ENCODE measurements at regions not wholly inside any gene's neighbourhood (a gene's known extent, or its start where the extent isn't known, plus 50 kb on each side); places are given as distances from the start of the nearest gene placed in this dataset.

- TF ChIP-seq CTCF (IDR thresholded peaks at IDR 0.05; ENCODE audit: control extremely low read depth, extremely low read depth, low read depth, missing control alignments) = no peak
- CTCF ChIA-PET = interaction anchor here (1.4 kb wide), 1 partner anchor 12 kb away, joined by 3 read pairs; no protein-coding TSS in a partner anchor
Measured at GRCh38 chr11:90323289-90323688, 100.4 kb upstream of the CHORDC1 start.

GRCh38 chr11:90321018-90321417 lies 98.2 kb upstream of the CHORDC1 start:
- DNase-seq (ENCODE audit: extremely low spot score) = no peak
- TF ChIP-seq CTCF (IDR thresholded peaks at IDR 0.05; ENCODE audit: control extremely low read depth, extremely low read depth, low read depth, missing control alignments) = no peak
- ChIA-PET POLR2A (no interaction called here), CTCF (no interaction called here)

More at GRCh38 chr11:90323289-90323688, 100.4 kb upstream of the CHORDC1 start:
- DNase-seq (ENCODE audit: extremely low spot score) = no peak
- POLR2A ChIA-PET = no interaction called here

GRCh38 chr11:90318651-90319050 lies 95.8 kb upstream of the CHORDC1 start:
- DNase-seq (ENCODE audit: extremely low spot score) = no peak
- no peak for TF ChIP-seq CTCF (IDR thresholded peaks at IDR 0.05; ENCODE audit: control extremely low read depth, extremely low read depth, low read depth, missing control alignments)
- ChIA-PET CTCF (interaction anchor here (1.3 to 2.2 kb wide), 2 partner anchors 9 to 16 kb away, joined by 4 to 7 read pairs; no protein-coding TSS in a partner anchor), POLR2A (no interaction called here)

- DNase-seq (ENCODE audit: extremely low spot score) = no peak
- ChIA-PET CTCF (interaction anchor here (1.3 to 1.9 kb wide), 3 partner anchors 8 to 26 kb away, joined by 3 to 7 read pairs (median 4); no protein-coding TSS in a partner anchor), POLR2A (no interaction called here)
- no peak for TF ChIP-seq CTCF (IDR thresholded peaks at IDR 0.05; ENCODE audit: control extremely low read depth, extremely low read depth, low read depth, missing control alignments)
Measured at GRCh38 chr11:90310210-90310609, 87.4 kb upstream of the CHORDC1 start.

- ChIA-PET POLR2A (no interaction called here), CTCF (interaction anchor here (1.3 to 1.9 kb wide), 3 partner anchors 8 to 27 kb away, joined by 3 to 7 read pairs (median 4); no protein-coding TSS in a partner anchor)
- no peak for TF ChIP-seq CTCF (IDR thresholded peaks at IDR 0.05; ENCODE audit: control extremely low read depth, extremely low read depth, low read depth, missing control alignments)
- no peak for DNase-seq (ENCODE audit: extremely low spot score)
Measured at GRCh38 chr11:90309693-90310092, 86.8 kb upstream of the CHORDC1 start.

GRCh38 chr11:90294526-90294925 lies 71.7 kb upstream of the CHORDC1 start:
- no peak for DNase-seq (ENCODE audit: extremely low spot score)
- ChIA-PET POLR2A (no interaction called here), CTCF (interaction anchor here (1.3 kb wide), 1 partner anchor 14 kb away, joined by 3 read pairs; no protein-coding TSS in a partner anchor)
- no peak for TF ChIP-seq CTCF (IDR thresholded peaks at IDR 0.05; ENCODE audit: control extremely low read depth, extremely low read depth, low read depth, missing control alignments)

Data from GM10248 (cell line).